ENCODE measurements at regions not wholly inside any gene's neighbourhood (a gene's known extent, or its start where the extent isn't known, plus 50 kb on each side); places are given as distances from the start of the nearest gene placed in this dataset.
"Not testable (repeated sequence)": the region's sequence is repeated elsewhere in the genome, so short reads cannot be mapped to it uniquely, and the experiment has no call there.

- no peak for DNase-seq (ENCODE audit: low read depth)
- H3K36me3 ChIP-seq (ENCODE audit: control insufficient read depth, insufficient read depth, low read length) = no peaks in the 10 kb centered on the region
- TF ChIP-seq, protein P1, sequence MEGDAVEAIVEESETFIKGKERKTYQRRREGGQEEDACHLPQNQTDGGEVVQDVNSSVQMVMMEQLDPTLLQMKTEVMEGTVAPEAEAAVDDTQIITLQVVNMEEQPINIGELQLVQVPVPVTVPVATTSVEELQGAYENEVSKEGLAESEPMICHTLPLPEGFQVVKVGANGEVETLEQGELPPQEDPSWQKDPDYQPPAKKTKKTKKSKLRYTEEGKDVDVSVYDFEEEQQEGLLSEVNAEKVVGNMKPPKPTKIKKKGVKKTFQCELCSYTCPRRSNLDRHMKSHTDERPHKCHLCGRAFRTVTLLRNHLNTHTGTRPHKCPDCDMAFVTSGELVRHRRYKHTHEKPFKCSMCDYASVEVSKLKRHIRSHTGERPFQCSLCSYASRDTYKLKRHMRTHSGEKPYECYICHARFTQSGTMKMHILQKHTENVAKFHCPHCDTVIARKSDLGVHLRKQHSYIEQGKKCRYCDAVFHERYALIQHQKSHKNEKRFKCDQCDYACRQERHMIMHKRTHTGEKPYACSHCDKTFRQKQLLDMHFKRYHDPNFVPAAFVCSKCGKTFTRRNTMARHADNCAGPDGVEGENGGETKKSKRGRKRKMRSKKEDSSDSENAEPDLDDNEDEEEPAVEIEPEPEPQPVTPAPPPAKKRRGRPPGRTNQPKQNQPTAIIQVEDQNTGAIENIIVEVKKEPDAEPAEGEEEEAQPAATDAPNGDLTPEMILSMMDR (IDR thresholded peaks at IDR 0.05; ENCODE audit: insufficient read depth, low read length, poor library complexity, severe bottlenecking) = no peak
- no peak overlapping the region for H3K4me3 ChIP-seq (ENCODE audit: low read depth, low read length)
- no peaks in the 10 kb centered on the region for H3K27me3 ChIP-seq (ENCODE audit: control insufficient read depth, insufficient read depth, low read length)
Observed at GRCh38 chr12:86414201-86414600, 158.0 kb upstream of the MGAT4C start.

DNA sequence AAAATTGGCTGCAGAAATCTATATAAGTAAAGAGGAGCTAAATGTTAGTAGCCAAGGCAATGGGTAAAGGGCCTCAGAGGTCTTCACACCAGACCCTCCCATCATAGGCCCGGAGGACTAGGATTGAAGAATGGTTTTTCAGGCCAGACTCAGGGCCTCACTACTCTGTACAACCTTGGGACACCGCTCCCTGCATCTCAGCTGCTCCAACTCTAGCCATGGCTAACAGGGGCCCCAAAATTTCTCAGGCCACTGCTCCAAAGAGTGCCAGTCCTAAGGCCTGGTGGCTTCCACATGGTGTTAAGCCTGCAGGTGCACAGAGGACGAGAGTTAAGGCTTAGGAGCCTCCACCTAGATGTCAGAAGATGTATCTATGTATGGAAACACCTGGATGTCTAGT, 155.5 kb upstream of the MGAT4C start:
- TF ChIP-seq, protein P1 (IDR thresholded peaks at IDR 0.05; ENCODE audit: insufficient read depth, low read length, poor library complexity, severe bottlenecking) = no peak
- no peaks in the 10 kb centered on the region for H3K27me3 ChIP-seq (ENCODE audit: control insufficient read depth, insufficient read depth, low read length)
- DNase-seq (ENCODE audit: low read depth) = no peak
- H3K4me3 ChIP-seq (ENCODE audit: low read depth, low read length) = no peak overlapping the region
- H3K36me3 ChIP-seq (ENCODE audit: control insufficient read depth, insufficient read depth, low read length) = no peaks in the 10 kb centered on the region

GRCh38 chr12:86407620-86408208, 151.5 kb upstream of the MGAT4C start:
- H3K27me3 ChIP-seq (ENCODE audit: control insufficient read depth, insufficient read depth, low read length) = no peaks in the 10 kb centered on the region
- TF ChIP-seq, protein P1 (IDR thresholded peaks at IDR 0.05; ENCODE audit: insufficient read depth, low read length, poor library complexity, severe bottlenecking) = no peak
- no peak for DNase-seq (ENCODE audit: low read depth)
- H3K4me3 ChIP-seq (ENCODE audit: low read depth, low read length) = no peak overlapping the region
- no peaks in the 10 kb centered on the region for H3K36me3 ChIP-seq (ENCODE audit: control insufficient read depth, insufficient read depth, low read length)

DNA sequence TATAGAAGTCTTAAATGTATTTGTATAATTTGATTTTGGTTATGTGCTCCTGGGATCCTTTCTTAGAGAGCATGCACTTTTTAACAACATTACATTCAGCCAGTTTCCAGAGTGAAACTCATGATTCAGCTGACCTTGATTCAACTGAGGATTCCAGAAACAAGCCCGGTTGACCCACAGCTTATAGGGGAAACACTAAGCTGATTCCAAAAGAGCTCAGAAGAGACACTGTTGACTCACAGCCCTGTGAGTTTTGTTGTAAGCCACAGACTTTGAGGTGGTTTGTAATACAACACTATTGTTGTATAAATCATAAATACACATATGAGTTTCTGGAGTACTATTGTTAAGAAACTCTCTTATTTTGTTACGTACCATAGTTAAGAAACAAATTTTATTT, 133.8 kb upstream of the MGAT4C start:
- H3K36me3 ChIP-seq (ENCODE audit: control insufficient read depth, insufficient read depth, low read length) = no peaks in the 10 kb centered on the region
- no peak for DNase-seq (ENCODE audit: low read depth)
- no peaks in the 10 kb centered on the region for H3K27me3 ChIP-seq (ENCODE audit: control insufficient read depth, insufficient read depth, low read length)
- no peak overlapping the region for H3K4me3 ChIP-seq (ENCODE audit: low read depth, low read length)
- TF ChIP-seq, protein P1 (IDR thresholded peaks at IDR 0.05; ENCODE audit: insufficient read depth, low read length, poor library complexity, severe bottlenecking) = no peak

DNA sequence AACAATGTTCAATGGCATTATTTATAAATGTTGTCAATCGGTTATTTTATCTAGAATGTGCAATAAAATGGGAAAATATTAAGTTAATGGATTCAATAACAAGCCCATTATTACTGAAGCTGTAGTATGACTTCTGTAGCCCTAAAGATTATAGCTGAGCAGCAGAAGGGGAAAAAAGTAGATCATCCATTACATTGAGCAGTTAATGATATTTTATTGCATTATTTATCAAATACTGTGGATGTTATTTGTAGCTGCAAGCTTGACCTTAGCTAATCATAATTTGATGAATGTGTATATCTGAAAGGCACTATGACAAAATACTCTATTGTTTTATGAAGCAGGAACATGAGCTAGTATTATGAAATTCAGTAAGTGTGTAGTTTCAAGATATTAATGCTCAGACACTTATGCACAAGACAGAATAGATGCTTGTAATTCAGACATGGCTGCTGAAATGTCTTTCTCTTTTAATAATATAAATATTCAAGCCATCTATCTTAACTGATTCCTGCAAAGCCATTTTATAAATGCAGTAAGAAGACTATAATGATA, 131.5 kb upstream of the MGAT4C start:
- TF ChIP-seq, protein P1 (IDR thresholded peaks at IDR 0.05; ENCODE audit: insufficient read depth, low read length, poor library complexity, severe bottlenecking) = no peak
- Histone ChIP-seq H3K27me3 (ENCODE audit: control insufficient read depth, insufficient read depth, low read length) (no peaks in the 10 kb centered on the region), H3K4me3 (ENCODE audit: low read depth, low read length) (no peak overlapping the region), H3K36me3 (ENCODE audit: control insufficient read depth, insufficient read depth, low read length) (no peaks in the 10 kb centered on the region)
- DNase-seq (ENCODE audit: low read depth) = no peak

DNA sequence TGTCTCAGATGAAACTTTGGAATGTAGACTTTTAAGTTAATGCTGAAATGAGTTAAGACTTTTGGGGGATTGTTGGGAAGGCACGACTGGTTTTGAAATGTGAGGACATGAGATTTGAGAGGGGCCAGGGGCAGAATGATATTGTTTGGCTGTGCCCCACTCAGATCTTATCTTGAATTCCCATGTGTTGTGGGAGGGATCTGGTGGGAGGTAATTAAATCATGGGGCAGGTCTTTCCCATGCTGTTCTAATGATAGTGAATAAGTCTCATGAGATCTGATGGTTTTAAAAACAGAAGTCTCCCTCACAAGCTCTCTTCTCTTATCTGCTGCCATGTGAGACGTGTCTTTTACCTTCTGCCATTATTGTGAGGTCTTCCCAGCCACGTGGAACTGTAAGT, 127.6 kb upstream of the MGAT4C start:
- H3K4me3 ChIP-seq (ENCODE audit: low read depth, low read length); DNase-seq (ENCODE audit: low read depth); H3K27me3 ChIP-seq (ENCODE audit: control insufficient read depth, insufficient read depth, low read length); H3K36me3 ChIP-seq (ENCODE audit: control insufficient read depth, insufficient read depth, low read length): not testable (repeated sequence)
